K562 (cell line): ENCODE measurements at regions not wholly inside any gene's neighbourhood (a gene's known extent, or its start where the extent isn't known, plus 50 kb on each side); places are given as distances from the start of the nearest gene placed in this dataset.

ENCODE experiments used
- ATAC-seq: fragments of 200-7000 bp; cut with Tn5 transposase; 3 replicates; pipeline ENCODE4 v1.9.1; 2020; ENCODE audit warnings: moderate library complexity
- BruUV-seq: library from RNA; stranded (reverse); fragments of 400-500 nt; replicated peaks from 2 replicates; lab custom pipeline; 2021; lab: Mats Ljungman, UMichigan
- CTCF ChIA-PET: fragments of 300-600 bp; formaldehyde crosslinking; extraction: SDS; loops from one replicate; lab custom pipeline; 2021; ENCODE audit warnings: low intra/inter-chr PET ratio; lab: Yijun Ruan, JAX
- POLR2A ChIA-PET: fragments of 300-600, 350-650 bp; sonication (Branson Sonifier 250); formaldehyde crosslinking; extraction: SDS; loops from one replicate; lab custom pipeline; 2021; ENCODE audit warnings: antibody characterized with exemption, inconsistent platforms; lab: Yijun Ruan, JAX
- DNase-seq, 4 experiments: peaks; one replicate each; pipeline versions ENCODE4 v3.0.0 to v3.0.0-alpha.2; 2011 to 2018; ENCODE audit warnings: low spot score in 3 of 4, mixed read lengths in 3 of 4; ENCODE audit errors: extremely low read depth in 1 of 4
- FAIRE-seq: peaks from 2 replicates; lab custom pipeline; 2011; peaks lifted over from hg19 to GRCh38; lab: Jason Lieb, UNC
- H2AFZ ChIP-seq: 2 replicates; pipeline ENCODE4 v1.6.0; 2011; ENCODE audit warnings: low read depth, low read length, control low read depth, inconsistent platforms
- H3K27ac ChIP-seq: fragments of 200-600 bp; 3 replicates; pipeline ENCODE4 v1.8.0; 2011; ENCODE audit warnings: low read depth, mild to moderate bottlenecking, control low read depth, inconsistent platforms, low read length, moderate library complexity, mixed read lengths; ENCODE audit errors: extremely low read depth
- H3K27me3 ChIP-seq, 2 experiments: fragments of 300-600 bp in 1 of 2; 2 replicates in 1 of 2; 3 replicates in 1 of 2; pipeline versions ENCODE4 v1.6.0 to v1.8.0; 2011; ENCODE audit warnings: inconsistent platforms in 2 of 2, low read length in 2 of 2, mild to moderate bottlenecking in 1 of 2, mixed read lengths in 1 of 2, moderate library complexity in 1 of 2; ENCODE audit not compliant: control insufficient read depth in 2 of 2, insufficient read depth in 2 of 2
- H3K36me3 ChIP-seq: fragments of 300-600 bp; 3 replicates; pipeline ENCODE4 v1.8.0; 2011; ENCODE audit warnings: mild to moderate bottlenecking, low read length, inconsistent platforms; ENCODE audit not compliant: control insufficient read depth, insufficient read depth
- H3K4me1 ChIP-seq, 2 experiments: fragments of 200-600 bp in 1 of 2; replicated peaks in 1 of 2; 2 replicates in 1 of 2; 3 replicates in 1 of 2; pipeline versions ENCODE4 v1.5.1 to v1.8.0; 2011; ENCODE audit warnings: inconsistent platforms in 2 of 2, low read length in 2 of 2, mild to moderate bottlenecking in 1 of 2, mixed read lengths in 1 of 2, moderate library complexity in 1 of 2; ENCODE audit not compliant: control insufficient read depth in 2 of 2, insufficient read depth in 2 of 2
- H3K4me2 ChIP-seq: 2 replicates; pipeline ENCODE4 v1.6.1; 2011; ENCODE audit warnings: low read length, control low read depth, inconsistent platforms, mixed read lengths; ENCODE audit not compliant: insufficient read depth
- H3K4me3 ChIP-seq: fragments of 200-600 bp; sonication (generic), shearing (Covaris generic); 2 replicates; pipeline ENCODE4 v1.5.1; 2016; ENCODE audit warnings: control low read depth, inconsistent platforms
- H3K79me2 ChIP-seq: fragments of 200-600 bp; 3 replicates; pipeline ENCODE4 v1.8.0; 2011; ENCODE audit warnings: low read length, inconsistent platforms; ENCODE audit not compliant: control insufficient read depth, insufficient read depth
- H3K9ac ChIP-seq, 2 experiments: 2 replicates each; pipeline versions ENCODE4 v1.6.0 to v1.6.1; 2011; ENCODE audit warnings: low read depth in 2 of 2, low read length in 2 of 2, control low read depth in 1 of 2, inconsistent platforms in 1 of 2, mild to moderate bottlenecking in 1 of 2, mixed read lengths in 1 of 2; ENCODE audit not compliant: insufficient read depth in 1 of 2
- H3K9me1 ChIP-seq: one replicate; pipeline ENCODE4 v1.6.0; 2011; ENCODE audit warnings: inconsistent platforms, mild to moderate bottlenecking, low read length, moderate library complexity; ENCODE audit not compliant: control insufficient read depth, insufficient read depth
- H3K9me3 ChIP-seq: replicated peaks from 2 replicates; pipeline ENCODE4 v1.5.1; 2011; ENCODE audit warnings: low read depth, low read length, inconsistent platforms; ENCODE audit not compliant: control insufficient read depth, insufficient read depth
- H4K20me1 ChIP-seq: replicated peaks from 2 replicates; pipeline ENCODE4 v1.6.1; 2011; ENCODE audit warnings: low read length, inconsistent platforms, mixed read lengths; ENCODE audit not compliant: control insufficient read depth, insufficient read depth
- ARNT ChIP-seq, 2 experiments: fragments of 450-650 bp; IDR thresholded peaks; 2 replicates each; pipeline ENCODE4 v1.6.1; 2016; ENCODE audit warnings: mild to moderate bottlenecking in 1 of 2
- GATAD2B ChIP-seq: fragments of 450-650 bp; IDR thresholded peaks from 2 replicates; pipeline ENCODE4 v1.6.1; 2017; ENCODE audit warnings: mild to moderate bottlenecking, borderline replicate concordance
- HEY1 ChIP-seq: fragments of 250-450 bp; sonication (Bioruptor Pico); IDR thresholded peaks from 2 replicates; pipeline ENCODE4 v1.5.0; 2020; ENCODE audit warnings: mild to moderate bottlenecking, moderate library complexity, borderline replicate concordance
- HNRNPK ChIP-seq: fragments of 200-400 bp; formaldehyde crosslinking; IDR thresholded peaks from one replicate; pipeline ENCODE4 v1.6.1; 2018; ENCODE audit warnings: mild to moderate bottlenecking, low read depth, low read length; ENCODE audit not compliant: poor library complexity, severe bottlenecking
- HNRNPLL ChIP-seq: fragments of 200-400 bp; formaldehyde crosslinking; IDR thresholded peaks from 2 replicates; pipeline ENCODE4 v1.6.1; 2017; ENCODE audit warnings: low read length, low read depth, mild to moderate bottlenecking; ENCODE audit not compliant: poor library complexity, severe bottlenecking
- HSF4 ChIP-seq: fragments of 250-450 bp; sonication (Bioruptor Pico); IDR thresholded peaks from 2 replicates; pipeline ENCODE4 v2.1.2; 2022; ENCODE audit warnings: mild to moderate bottlenecking, moderate library complexity, borderline replicate concordance
- KDM5B ChIP-seq: fragments of 200-600 bp; sonication (generic); IDR thresholded peaks from 2 replicates; pipeline ENCODE4 v1.6.1; 2012; ENCODE audit warnings: low read depth, mild to moderate bottlenecking, moderate library complexity, low read length, control low read depth, inconsistent platforms; ENCODE audit not compliant: insufficient replicate concordance
- KLF1 ChIP-seq: fragments of 450-650 bp; IDR thresholded peaks from 2 replicates; pipeline ENCODE4 v1.6.1; 2016; ENCODE audit warnings: missing genetic modification characterization, missing compliant biosample characterization
- MITF ChIP-seq: IDR thresholded peaks from 2 replicates; pipeline ENCODE4 v1.6.1; 2014; ENCODE audit warnings: antibody characterized with exemption
- NCOA2 ChIP-seq, 2 experiments: fragments of 450-650 bp; IDR thresholded peaks; 2 replicates each; pipeline ENCODE4 v1.6.1; 2018; ENCODE audit warnings: mild to moderate bottlenecking in 2 of 2, moderate library complexity in 1 of 2; ENCODE audit not compliant: partially characterized antibody in 2 of 2
- PHF21A ChIP-seq: fragments of 450-650 bp; IDR thresholded peaks from 2 replicates; pipeline ENCODE4 v1.6.1; 2017; ENCODE audit warnings: low read depth, borderline replicate concordance
- SPI1 ChIP-seq: IDR thresholded peaks from 2 replicates; pipeline ENCODE4 v1.6.1; 2011; ENCODE audit warnings: low read depth, low read length, control low read depth, borderline replicate concordance
- TAF9B ChIP-seq: fragments of 450-650 bp; IDR thresholded peaks from 2 replicates; pipeline ENCODE4 v1.6.1; 2018; ENCODE audit warnings: mild to moderate bottlenecking; ENCODE audit not compliant: partially characterized antibody
- TEAD2 ChIP-seq: fragments of 450-650 bp; IDR thresholded peaks from 2 replicates; pipeline ENCODE4 v1.6.1; 2016; ENCODE audit warnings: missing genetic modification characterization, control low read depth, missing compliant biosample characterization
- ZNF133 ChIP-seq: fragments of 250-450 bp; sonication (Bioruptor Pico); IDR thresholded peaks from 2 replicates; pipeline ENCODE4 v1.4.0; 2020; ENCODE audit warnings: mild to moderate bottlenecking
- ZNF174 ChIP-seq: fragments of 250-450 bp; sonication (Bioruptor Pico); IDR thresholded peaks from 2 replicates; pipeline ENCODE4 v1.4.0; 2020; ENCODE audit warnings: mild to moderate bottlenecking
- ZNF263 ChIP-seq: sonication (generic); formaldehyde crosslinking; IDR thresholded peaks from 2 replicates; pipeline ENCODE4 v1.8.0; 2022; ENCODE audit warnings: mild to moderate bottlenecking, missing genetic modification reagents, borderline replicate concordance
- ZZZ3 ChIP-seq: fragments of 450-650 bp; IDR thresholded peaks from 2 replicates; pipeline ENCODE4 v1.6.1; 2016; ENCODE audit warnings: antibody characterized with exemption, mild to moderate bottlenecking, moderate library complexity
- WGBS: fragments of 100-300 bp; shearing (Covaris generic); methylation state at CpG from one replicate; pipeline ENCODE4 v1.1.6; 2016; ENCODE audit warnings: low coverage, mixed read lengths; ENCODE audit not compliant: insufficient coverage; ENCODE audit errors: missing lambda C conversion rate; 5-methylcytosine and 5-hydroxymethylcytosine counted together
- in situ Hi-C: fragments of 300-500 bp; cut with MboI; formaldehyde crosslinking; loops from 4 replicates; pipeline ENCODE4 v1.15.0; 2018; ENCODE audit warnings: inconsistent platforms, mixed read lengths
- intact Hi-C: fragments of 100-400 bp; cut with micrococcal nuclease; formaldehyde crosslinking; loops from 2 replicates; pipeline ENCODE4 v1.14.2; 2022
- TF ChIP-seq, protein P1 (sequence below): fragments of 450-650 bp; conservative IDR thresholded peaks from 2 replicates; pipeline ENCODE4 v1.6.1; 2016; ENCODE audit warnings: missing genetic modification characterization, low read depth, mild to moderate bottlenecking, control low read depth, missing compliant biosample characterization

- ChIA-PET CTCF (interaction anchor here (0.5 to 3.2 kb wide), 18 partner anchors 10 to 306 kb away, joined by 3 to 16 read pairs (median 4); no protein-coding TSS in a partner anchor), POLR2A (interaction anchor here (0.6 to 1.9 kb wide), 6 partner anchors 17 to 146 kb away, joined by 3 to 5 read pairs (median 4); no protein-coding TSS in a partner anchor)
- no TSS peak for BruUV-seq
- H2AFZ ChIP-seq = no peak overlapping the region
- FAIRE-seq (peak; percentile 86), DNase-seq (peak; percentile 92 to 94 (median 92)), ATAC-seq (peak; percentile 83)
- H3K79me2 ChIP-seq = peaks cover 6% of the 10 kb centered on the region; the same call in 2 of the 3 replicates
- no peaks in the 10 kb centered on the region for H3K9me3 ChIP-seq
- H4K20me1 ChIP-seq = peaks cover 8% of the 10 kb centered on the region; the same call in 1 of the 2 replicates
- H3K27me3 ChIP-seq = no peaks in the 10 kb centered on the region
- no peak overlapping the region for H3K4me2 ChIP-seq
- in situ Hi-C loops = loop anchor here (10.0 kb wide), 1 partner anchor 294 kb away; no protein-coding TSS in a partner anchor
- WGBS = 23% methylated on average over 40 of the region's 42 CpGs
- no peak overlapping the region; the same call in 2 of the 3 replicates for H3K27ac ChIP-seq
- intact Hi-C loops = loop anchor here (1.0 to 5.0 kb wide), 2 partner anchors 190 to 297 kb away; no protein-coding TSS in a partner anchor
- H3K36me3 ChIP-seq = no peaks in the 10 kb centered on the region
- H3K9ac ChIP-seq = peak overlapping the region in 1 of 2 experiments; percentile 56; a peak in 2 of 4 replicates
- H3K9me1 ChIP-seq = peaks cover 3% of the 10 kb centered on the region
- no peak overlapping the region for H3K4me3 ChIP-seq
- peaks cover 23 to 87% of the 10 kb centered on the region in 2 experiments for H3K4me1 ChIP-seq
- TF ChIP-seq SPI1 (no peak), KDM5B (no peak), HEY1 (no peak), ZNF263 (peak; percentile 88), TAF9B (no peak), NCOA2 (IDR thresholded peaks at IDR 0.05; ENCODE audit: partially characterized antibody in 2 of 2) (no peak), MITF (peak; percentile 94), HSF4 (CRISPR knock-in tag) (no peak), KLF1 (tag) (peak; percentile 74; the same call in 1 of the 2 replicates), ZNF174 (no peak), TEAD2 (tag) (no peak), HNRNPLL (peak; percentile 18), ZNF133 (CRISPR knock-in tag) (no peak), GATAD2B (peak; percentile 94; the same call in 1 of the 2 replicates), ARNT (IDR thresholded peaks at IDR 0.05) (peak in 1 of 2 experiments; percentile 73; a peak in 1 of 4 replicates), ZZZ3 (no peak), HNRNPK (no peak), PHF21A (0 out of 2 replicates have a peak, but pooled peaks have one; percentile 38)
- TF ChIP-seq, protein P1, sequence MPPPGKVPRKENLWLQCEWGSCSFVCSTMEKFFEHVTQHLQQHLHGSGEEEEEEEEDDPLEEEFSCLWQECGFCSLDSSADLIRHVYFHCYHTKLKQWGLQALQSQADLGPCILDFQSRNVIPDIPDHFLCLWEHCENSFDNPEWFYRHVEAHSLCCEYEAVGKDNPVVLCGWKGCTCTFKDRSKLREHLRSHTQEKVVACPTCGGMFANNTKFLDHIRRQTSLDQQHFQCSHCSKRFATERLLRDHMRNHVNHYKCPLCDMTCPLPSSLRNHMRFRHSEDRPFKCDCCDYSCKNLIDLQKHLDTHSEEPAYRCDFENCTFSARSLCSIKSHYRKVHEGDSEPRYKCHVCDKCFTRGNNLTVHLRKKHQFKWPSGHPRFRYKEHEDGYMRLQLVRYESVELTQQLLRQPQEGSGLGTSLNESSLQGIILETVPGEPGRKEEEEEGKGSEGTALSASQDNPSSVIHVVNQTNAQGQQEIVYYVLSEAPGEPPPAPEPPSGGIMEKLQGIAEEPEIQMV (tag) = no peak
These were observed 192.4 kb upstream of the GSE1 start for GRCh38 chr16:85420501-85421337.
